ENCODE measurements at regions not wholly inside any gene's neighbourhood (a gene's known extent, or its start where the extent isn't known, plus 50 kb on each side); places are given as distances from the start of the nearest gene placed in this dataset.

DNA sequence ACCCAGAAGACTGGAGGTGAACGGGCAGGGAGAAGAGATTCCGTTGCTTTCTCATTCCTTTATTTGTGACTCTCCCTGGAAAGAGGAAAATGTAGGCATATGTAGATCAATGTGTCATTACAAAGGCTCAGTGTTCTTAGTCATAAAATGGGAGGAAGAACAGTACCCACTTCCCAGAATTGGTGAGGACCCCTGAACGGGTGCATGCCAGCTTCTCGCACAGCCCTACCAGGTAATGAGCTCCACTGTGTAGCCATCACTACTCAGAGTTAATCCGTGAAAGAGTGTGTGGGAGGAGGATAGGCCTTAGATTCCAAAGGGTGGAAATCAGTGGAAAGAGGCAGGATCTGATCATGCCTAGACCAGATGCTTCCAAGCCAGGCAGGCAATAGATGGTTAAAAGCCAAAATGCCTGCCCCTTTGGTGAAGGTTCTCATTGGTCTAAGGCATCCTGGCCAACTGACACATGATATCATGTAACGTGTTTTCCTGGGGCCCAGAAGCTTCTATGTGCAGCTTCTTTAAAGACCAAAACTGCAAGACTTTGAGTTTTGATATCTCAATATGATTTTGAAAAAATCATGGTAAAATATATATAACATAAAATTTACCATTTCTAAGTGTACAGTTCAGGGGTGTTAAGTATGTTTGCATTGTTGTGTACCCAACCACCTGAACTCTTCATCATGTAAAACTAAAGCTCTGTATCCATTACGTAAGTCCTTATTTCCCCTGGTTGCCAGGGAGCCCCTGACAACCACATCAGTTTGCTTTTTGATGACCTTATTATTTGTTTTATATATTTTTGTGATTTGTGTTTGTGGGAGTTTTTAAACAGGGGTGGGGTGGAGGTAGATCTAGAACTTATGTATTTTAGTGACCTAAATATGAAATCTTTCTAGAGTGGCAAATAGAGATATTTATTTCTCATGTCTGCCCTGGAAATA is 402.2 kb upstream of the CFAP20DC start:
- H3K4me3 ChIP-seq (replicated peaks; ENCODE audit: insufficient read depth, low read length) = no peak overlapping the region
- H3K27ac ChIP-seq (replicated peaks) = no peak overlapping the region
- no peaks in the 10 kb centered on the region for H3K27me3 ChIP-seq (ENCODE audit: insufficient read depth, poor library complexity, severe bottlenecking)
- DNase-seq (ENCODE audit: low read depth in 1 of 2, low spot score in 1 of 2) = no peak
- TF ChIP-seq, protein P1, sequence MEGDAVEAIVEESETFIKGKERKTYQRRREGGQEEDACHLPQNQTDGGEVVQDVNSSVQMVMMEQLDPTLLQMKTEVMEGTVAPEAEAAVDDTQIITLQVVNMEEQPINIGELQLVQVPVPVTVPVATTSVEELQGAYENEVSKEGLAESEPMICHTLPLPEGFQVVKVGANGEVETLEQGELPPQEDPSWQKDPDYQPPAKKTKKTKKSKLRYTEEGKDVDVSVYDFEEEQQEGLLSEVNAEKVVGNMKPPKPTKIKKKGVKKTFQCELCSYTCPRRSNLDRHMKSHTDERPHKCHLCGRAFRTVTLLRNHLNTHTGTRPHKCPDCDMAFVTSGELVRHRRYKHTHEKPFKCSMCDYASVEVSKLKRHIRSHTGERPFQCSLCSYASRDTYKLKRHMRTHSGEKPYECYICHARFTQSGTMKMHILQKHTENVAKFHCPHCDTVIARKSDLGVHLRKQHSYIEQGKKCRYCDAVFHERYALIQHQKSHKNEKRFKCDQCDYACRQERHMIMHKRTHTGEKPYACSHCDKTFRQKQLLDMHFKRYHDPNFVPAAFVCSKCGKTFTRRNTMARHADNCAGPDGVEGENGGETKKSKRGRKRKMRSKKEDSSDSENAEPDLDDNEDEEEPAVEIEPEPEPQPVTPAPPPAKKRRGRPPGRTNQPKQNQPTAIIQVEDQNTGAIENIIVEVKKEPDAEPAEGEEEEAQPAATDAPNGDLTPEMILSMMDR (IDR thresholded peaks at IDR 0.05; ENCODE audit: insufficient read depth, low read length) = no peak
- no peak for TF ChIP-seq POLR2AphosphoS5 (IDR thresholded peaks at IDR 0.05; ENCODE audit: low read depth)

- H3K4me3 ChIP-seq (replicated peaks; ENCODE audit: insufficient read depth, low read length) = no peak overlapping the region
- H3K27me3 ChIP-seq (ENCODE audit: insufficient read depth, poor library complexity, severe bottlenecking) = peaks cover 3% of the 10 kb centered on the region
- TF ChIP-seq SPI1 (IDR thresholded peaks at IDR 0.05; ENCODE audit: borderline replicate concordance, low read depth) = no peak
- TF ChIP-seq POLR2AphosphoS5 (IDR thresholded peaks at IDR 0.05; ENCODE audit: low read depth) = no peak
- no peak for TF ChIP-seq GABPA (IDR thresholded peaks at IDR 0.05; ENCODE audit: low read depth)
- TF ChIP-seq, protein P1 (IDR thresholded peaks at IDR 0.05; ENCODE audit: insufficient read depth, low read length) = no peak
- TF ChIP-seq REST (IDR thresholded peaks at IDR 0.05; ENCODE audit: insufficient replicate concordance, low read depth) = no peak
- no peak overlapping the region for H3K27ac ChIP-seq (replicated peaks)
- no peak for DNase-seq (ENCODE audit: low read depth in 1 of 2, low spot score in 1 of 2)
Observed at GRCh38 chr3:59450946-59451763, 401.3 kb upstream of the CFAP20DC start.

GRCh38 chr3:59450437-59450836 is 400.6 kb upstream of the CFAP20DC start:
- H3K27me3 ChIP-seq (ENCODE audit: insufficient read depth, poor library complexity, severe bottlenecking) = peaks cover 3% of the 10 kb centered on the region
- H3K27ac ChIP-seq (replicated peaks) = no peak overlapping the region
- no peak for DNase-seq (ENCODE audit: low read depth in 1 of 2, low spot score in 1 of 2)
- H3K4me3 ChIP-seq (replicated peaks; ENCODE audit: insufficient read depth, low read length) = no peak overlapping the region
- no peak for TF ChIP-seq SPI1 (IDR thresholded peaks at IDR 0.05; ENCODE audit: borderline replicate concordance, low read depth)
- TF ChIP-seq GABPA (IDR thresholded peaks at IDR 0.05; ENCODE audit: low read depth) = no peak
- TF ChIP-seq POLR2AphosphoS5 (IDR thresholded peaks at IDR 0.05; ENCODE audit: low read depth) = no peak
- TF ChIP-seq, protein P1 (IDR thresholded peaks at IDR 0.05; ENCODE audit: insufficient read depth, low read length) = no peak
- no peak for TF ChIP-seq REST (IDR thresholded peaks at IDR 0.05; ENCODE audit: insufficient replicate concordance, low read depth)

All from HL-60 (cell line).